ENCODE measurements at regions not wholly inside any gene's neighbourhood (a gene's known extent, or its start where the extent isn't known, plus 50 kb on each side); places are given as distances from the start of the nearest gene placed in this dataset.

- DNase-seq, result no peak
- no peaks in the 10 kb centered on the region for H3K36me3 ChIP-seq
- no peaks in the 10 kb centered on the region for H3K27me3 ChIP-seq
- H3K4me1 ChIP-seq, result no peaks in the 10 kb centered on the region
- no peak for TF ChIP-seq POLR2A (IDR thresholded peaks at IDR 0.05)
- TF ChIP-seq CTCF (IDR thresholded peaks at IDR 0.05), result no peak
- 68 to 89% methylated on average over 4 to 5 of the region's 5 CpGs for WGBS, 2 donors
- intact Hi-C loops (cut with DNase I), result no loop called here
- H3K4me3 ChIP-seq (replicated peaks in 1 of 3), result no peak overlapping the region
- no peak overlapping the region for H3K27ac ChIP-seq
- H3K9me3 ChIP-seq, result no peaks in the 10 kb centered on the region
Observed at GRCh38 chr13:107070792-107071191, 502.9 kb upstream of the ARGLU1 start.

- no peaks in the 10 kb centered on the region for H3K4me1 ChIP-seq
- no peaks in the 10 kb centered on the region for H3K9me3 ChIP-seq
- 70% methylated on average over 4 of the region's 4 CpGs for WGBS, 2 donors
- no peaks in the 10 kb centered on the region for H3K27me3 ChIP-seq
- DNase-seq, result no peak
- H3K4me3 ChIP-seq (replicated peaks in 1 of 3), result no peak overlapping the region
- H3K27ac ChIP-seq, result no peak overlapping the region
- TF ChIP-seq CTCF (IDR thresholded peaks at IDR 0.05) (no peak), POLR2A (IDR thresholded peaks at IDR 0.05) (no peak)
- intact Hi-C loops (cut with DNase I), result no loop called here
- no peaks in the 10 kb centered on the region for H3K36me3 ChIP-seq
Observed at GRCh38 chr13:107069108-107069776, 501.3 kb upstream of the ARGLU1 start.

- H3K27ac ChIP-seq, result no peak overlapping the region
- WGBS, 2 donors, result 90 to 94% methylated on average over 4 of the region's 4 CpGs
- H3K9me3 ChIP-seq, result no peaks in the 10 kb centered on the region
- H3K27me3 ChIP-seq, result no peaks in the 10 kb centered on the region
- H3K4me1 ChIP-seq, result no peaks in the 10 kb centered on the region
- TF ChIP-seq POLR2A (IDR thresholded peaks at IDR 0.05), result no peak
- H3K36me3 ChIP-seq, result no peaks in the 10 kb centered on the region
- H3K4me3 ChIP-seq (replicated peaks in 1 of 3), result no peak overlapping the region
- no peak for DNase-seq
- intact Hi-C loops (cut with DNase I), result no loop called here
Observed at GRCh38 chr13:107067381-107067780, 499.4 kb upstream of the ARGLU1 start.

- Histone ChIP-seq H3K27ac (no peak overlapping the region), H3K36me3 (no peaks in the 10 kb centered on the region), H3K27me3 (no peaks in the 10 kb centered on the region), H3K4me1 (no peaks in the 10 kb centered on the region), H3K9me3 (no peaks in the 10 kb centered on the region), H3K4me3 (replicated peaks in 1 of 3) (no peak overlapping the region)
- intact Hi-C loops (cut with DNase I), result no loop called here
- TF ChIP-seq CTCF (IDR thresholded peaks at IDR 0.05) (no peak), POLR2A (IDR thresholded peaks at IDR 0.05) (no peak)
- no peak for DNase-seq
- WGBS, 2 donors, result 87% methylated on average over 3 of the region's 3 CpGs
Observed at GRCh38 chr13:107066355-107066754, 498.4 kb upstream of the ARGLU1 start.

- Histone ChIP-seq H3K27ac (no peak overlapping the region), H3K4me1 (no peaks in the 10 kb centered on the region), H3K9me3 (no peaks in the 10 kb centered on the region), H3K36me3 (no peaks in the 10 kb centered on the region), H3K4me3 (replicated peaks in 1 of 3) (no peak overlapping the region), H3K27me3 (no peaks in the 10 kb centered on the region)
- intact Hi-C loops (cut with DNase I), result no loop called here
- 78 to 94% methylated on average over 3 of the region's 3 CpGs for WGBS, 2 donors
- no peak for DNase-seq
- TF ChIP-seq CTCF (IDR thresholded peaks at IDR 0.05) (no peak), POLR2A (IDR thresholded peaks at IDR 0.05) (no peak)
Observed at GRCh38 chr13:107065036-107065435, 497.1 kb upstream of the ARGLU1 start.

All from thyroid gland (tissue), 4 donors.